MCF 10A (cell line): ENCODE measurements at regions not wholly inside any gene's neighbourhood (a gene's known extent, or its start where the extent isn't known, plus 50 kb on each side); places are given as distances from the start of the nearest gene placed in this dataset.
"Not testable (repeated sequence)": the region's sequence is repeated elsewhere in the genome, so short reads cannot be mapped to it uniquely, and the experiment has no call there.

Experiments
- BruUV-seq: library from RNA; stranded (reverse); fragments of 400-500 nt; replicated peaks from 2 replicates; lab custom pipeline; 2021; lab: Mats Ljungman, UMichigan
- CTCF ChIA-PET: fragments of 300-600 bp; sonication (Branson Sonifier 250); formaldehyde crosslinking; extraction: SDS; loops from one replicate; lab custom pipeline; 2021; ENCODE audit warnings: antibody characterized with exemption, inconsistent platforms; lab: Yijun Ruan, JAX
- POLR2A ChIA-PET: fragments of 300-600, 350-650 bp; sonication (Branson Sonifier 250); formaldehyde crosslinking; extraction: SDS; loops from one replicate; lab custom pipeline; 2020; ENCODE audit warnings: antibody characterized with exemption, inconsistent platforms; lab: Yijun Ruan, JAX
- DNase-seq: peaks from one replicate; pipeline ENCODE4 v3.0.0-alpha.2; 2018; ENCODE audit not compliant: unreplicated experiment
- H3K27ac Mint-ChIP-seq: one replicate; pipeline ENCODE4 v1.8.0; 2022; ENCODE audit warnings: mild to moderate bottlenecking, low read depth, mixed read lengths; ENCODE audit not compliant: unreplicated experiment
- H3K27me3 Mint-ChIP-seq: one replicate; pipeline ENCODE4 v1.8.0; 2022; ENCODE audit warnings: mixed read lengths; ENCODE audit not compliant: insufficient read depth, unreplicated experiment
- H3K36me3 Mint-ChIP-seq: one replicate; pipeline ENCODE4 v1.8.0; 2022; ENCODE audit warnings: mild to moderate bottlenecking, moderate library complexity, mixed read lengths; ENCODE audit not compliant: insufficient read depth, unreplicated experiment
- H3K4me1 Mint-ChIP-seq: one replicate; pipeline ENCODE4 v1.8.0; 2022; ENCODE audit warnings: mixed read lengths; ENCODE audit not compliant: insufficient read depth, unreplicated experiment
- H3K4me3 Mint-ChIP-seq: one replicate; pipeline ENCODE4 v1.8.0; 2022; ENCODE audit warnings: mild to moderate bottlenecking, moderate library complexity, mixed read lengths; ENCODE audit not compliant: unreplicated experiment
- H3K9me3 Mint-ChIP-seq: one replicate; pipeline ENCODE4 v1.8.0; 2022; ENCODE audit warnings: mixed read lengths; ENCODE audit not compliant: unreplicated experiment
- intact Hi-C: fragments of 100-400 bp; cut with micrococcal nuclease; formaldehyde crosslinking; loops from 2 replicates; pipeline ENCODE4 v1.14.1; 2022
- TF ChIP-seq, protein P1 (sequence below): fragments of 200-600 bp; IDR thresholded peaks from one replicate; pipeline ENCODE4 v1.8.0; 2022; ENCODE audit warnings: antibody characterized with exemption, mild to moderate bottlenecking; ENCODE audit not compliant: unreplicated experiment

DNA sequence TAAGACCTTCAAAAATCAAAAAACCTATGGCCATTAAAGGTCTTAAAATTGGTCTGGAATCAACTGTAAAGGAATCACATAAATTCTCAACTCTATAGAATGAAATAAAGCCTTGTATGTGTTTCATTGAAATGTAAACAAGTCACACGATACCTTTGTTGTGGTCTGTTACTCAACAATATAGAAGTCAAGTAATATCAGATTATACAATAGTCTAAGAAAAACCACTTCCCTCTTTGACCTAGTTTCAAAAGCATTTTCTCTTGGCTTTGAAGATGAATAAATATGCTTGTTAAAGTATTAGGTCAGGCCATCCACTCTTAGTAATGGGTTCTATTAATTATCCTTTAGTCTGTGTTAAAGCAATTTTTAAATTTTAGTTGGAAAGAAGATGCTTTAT, 79.8 kb upstream of the DIO2 start:
- TF ChIP-seq, protein P1, sequence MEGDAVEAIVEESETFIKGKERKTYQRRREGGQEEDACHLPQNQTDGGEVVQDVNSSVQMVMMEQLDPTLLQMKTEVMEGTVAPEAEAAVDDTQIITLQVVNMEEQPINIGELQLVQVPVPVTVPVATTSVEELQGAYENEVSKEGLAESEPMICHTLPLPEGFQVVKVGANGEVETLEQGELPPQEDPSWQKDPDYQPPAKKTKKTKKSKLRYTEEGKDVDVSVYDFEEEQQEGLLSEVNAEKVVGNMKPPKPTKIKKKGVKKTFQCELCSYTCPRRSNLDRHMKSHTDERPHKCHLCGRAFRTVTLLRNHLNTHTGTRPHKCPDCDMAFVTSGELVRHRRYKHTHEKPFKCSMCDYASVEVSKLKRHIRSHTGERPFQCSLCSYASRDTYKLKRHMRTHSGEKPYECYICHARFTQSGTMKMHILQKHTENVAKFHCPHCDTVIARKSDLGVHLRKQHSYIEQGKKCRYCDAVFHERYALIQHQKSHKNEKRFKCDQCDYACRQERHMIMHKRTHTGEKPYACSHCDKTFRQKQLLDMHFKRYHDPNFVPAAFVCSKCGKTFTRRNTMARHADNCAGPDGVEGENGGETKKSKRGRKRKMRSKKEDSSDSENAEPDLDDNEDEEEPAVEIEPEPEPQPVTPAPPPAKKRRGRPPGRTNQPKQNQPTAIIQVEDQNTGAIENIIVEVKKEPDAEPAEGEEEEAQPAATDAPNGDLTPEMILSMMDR: no peak
- Mint-ChIP-seq H3K27me3 (no peaks in the 10 kb centered on the region), H3K36me3 (no peaks in the 10 kb centered on the region), H3K27ac (no peak overlapping the region), H3K9me3 (no peaks in the 10 kb centered on the region), H3K4me3 (no peak overlapping the region), H3K4me1 (no peaks in the 10 kb centered on the region)
- no peak for DNase-seq
- ChIA-PET CTCF (no interaction called here), POLR2A (no interaction called here)
- intact Hi-C loops: no loop called here
- no TSS peak for BruUV-seq

DNA sequence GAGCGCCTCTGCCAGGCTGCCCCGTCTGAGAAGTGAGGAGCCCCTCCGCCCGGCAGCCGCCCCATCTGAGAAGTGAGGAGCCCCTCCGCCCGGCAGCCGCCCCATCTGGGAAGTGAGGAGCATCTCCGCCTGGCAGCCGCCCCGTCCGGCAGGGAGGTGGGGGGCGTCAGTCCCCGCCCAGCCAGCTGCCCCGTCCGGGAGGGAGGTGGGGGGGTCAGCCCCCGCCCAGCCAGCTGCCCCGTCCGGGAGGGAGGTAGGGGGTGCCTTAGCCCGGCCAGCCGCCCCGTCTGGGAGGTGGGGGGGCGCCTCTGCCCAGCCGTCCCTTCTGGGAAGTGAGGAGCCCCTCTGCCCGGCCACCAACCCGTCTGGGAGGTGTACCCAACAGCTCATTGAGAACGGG, 75.4 kb upstream of the DIO2 start:
- H3K27me3 Mint-ChIP-seq, CTCF ChIA-PET, DNase-seq, H3K4me3 Mint-ChIP-seq, H3K4me1 Mint-ChIP-seq, H3K36me3 Mint-ChIP-seq, H3K9me3 Mint-ChIP-seq, POLR2A ChIA-PET, BruUV-seq, H3K27ac Mint-ChIP-seq, intact Hi-C loops: not testable (repeated sequence)

DNA sequence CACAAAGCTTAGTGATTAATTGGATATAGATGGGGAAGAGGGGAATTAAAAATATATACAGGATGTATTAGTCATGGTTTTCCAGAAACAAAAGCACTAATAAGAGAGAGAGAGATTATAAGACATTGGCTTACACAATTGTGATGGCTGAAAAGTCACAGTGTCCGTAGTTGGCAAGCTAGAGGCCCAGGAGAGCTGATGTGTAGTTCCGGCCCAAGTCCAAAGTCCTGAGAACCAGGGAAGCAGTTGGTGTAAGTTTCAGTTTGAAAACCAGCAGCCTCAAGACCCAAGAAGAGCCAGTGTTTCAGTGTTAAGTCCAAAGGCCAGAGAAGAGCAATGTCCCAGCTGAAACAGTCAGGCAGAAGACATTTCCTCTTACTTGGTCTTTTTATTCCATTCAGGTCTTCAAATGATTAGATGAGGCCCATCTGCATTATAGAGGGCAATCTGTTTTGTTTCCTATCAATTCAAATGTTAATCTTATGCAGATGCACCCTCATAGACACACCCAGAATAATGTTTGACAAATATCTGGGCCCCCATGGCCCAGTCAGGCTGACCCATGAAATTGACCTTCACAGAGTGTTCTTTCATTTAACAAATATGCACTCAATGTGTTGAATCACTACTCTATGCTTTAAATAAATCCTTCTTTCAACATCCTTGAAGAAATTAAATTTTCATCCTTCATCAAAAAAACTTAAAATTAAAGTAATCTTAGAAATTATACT, 67.2 kb upstream of the DIO2 start:
- POLR2A ChIA-PET: no interaction called here
- H3K36me3 Mint-ChIP-seq: no peaks in the 10 kb centered on the region
- TF ChIP-seq, protein P1: no peak
- no TSS peak for BruUV-seq
- no peaks in the 10 kb centered on the region for H3K27me3 Mint-ChIP-seq
- CTCF ChIA-PET: no interaction called here
- H3K4me1 Mint-ChIP-seq: peaks cover 5% of the 10 kb centered on the region
- H3K9me3 Mint-ChIP-seq: no peaks in the 10 kb centered on the region
- DNase-seq: no peak
- no peak overlapping the region for H3K4me3 Mint-ChIP-seq
- no peak overlapping the region for H3K27ac Mint-ChIP-seq
- intact Hi-C loops: no loop called here

DNA sequence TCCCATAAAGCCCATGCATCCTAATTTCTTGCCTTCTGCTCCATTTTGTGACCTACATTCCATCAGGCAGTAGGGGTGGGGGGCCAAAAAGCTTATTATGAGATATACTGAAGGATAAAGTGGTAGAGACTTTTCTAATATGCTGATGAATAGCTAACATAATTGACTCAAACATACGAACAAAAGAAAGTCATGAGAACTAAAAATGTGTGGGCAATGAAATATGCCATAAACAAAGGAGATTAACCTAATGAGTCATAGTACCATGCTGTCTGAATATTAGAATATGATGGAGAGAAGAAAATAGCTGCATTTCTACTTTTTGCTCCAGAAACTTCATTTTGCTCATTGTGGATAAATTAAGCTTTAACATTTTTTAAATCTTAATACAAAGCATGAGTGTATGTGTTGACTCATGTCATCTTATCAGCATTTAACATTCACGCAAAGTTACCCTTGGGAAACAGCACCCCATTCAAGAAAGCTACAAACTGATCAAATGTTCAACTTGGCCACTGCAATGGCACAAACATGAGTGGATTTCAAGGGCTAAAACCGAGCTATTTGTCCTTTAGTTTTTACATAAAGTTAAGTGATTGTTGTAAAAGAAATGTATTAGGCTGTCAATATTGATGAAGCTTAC, 64.0 kb upstream of the DIO2 start:
- H3K4me3 Mint-ChIP-seq: no peak overlapping the region
- H3K4me1 Mint-ChIP-seq: peaks cover 5% of the 10 kb centered on the region
- ChIA-PET CTCF (interaction anchor here (0.5 to 0.8 kb wide), 2 partner anchors 46 to 679 kb away, joined by 3 read pairs; no protein-coding TSS in a partner anchor), POLR2A (no interaction called here)
- peak; percentile 18 for DNase-seq
- no peaks in the 10 kb centered on the region for H3K9me3 Mint-ChIP-seq
- intact Hi-C loops: no loop called here
- no TSS peak for BruUV-seq
- no peak overlapping the region for H3K27ac Mint-ChIP-seq
- TF ChIP-seq, protein P1: no peak
- H3K36me3 Mint-ChIP-seq: no peaks in the 10 kb centered on the region
- H3K27me3 Mint-ChIP-seq: no peaks in the 10 kb centered on the region

DNA sequence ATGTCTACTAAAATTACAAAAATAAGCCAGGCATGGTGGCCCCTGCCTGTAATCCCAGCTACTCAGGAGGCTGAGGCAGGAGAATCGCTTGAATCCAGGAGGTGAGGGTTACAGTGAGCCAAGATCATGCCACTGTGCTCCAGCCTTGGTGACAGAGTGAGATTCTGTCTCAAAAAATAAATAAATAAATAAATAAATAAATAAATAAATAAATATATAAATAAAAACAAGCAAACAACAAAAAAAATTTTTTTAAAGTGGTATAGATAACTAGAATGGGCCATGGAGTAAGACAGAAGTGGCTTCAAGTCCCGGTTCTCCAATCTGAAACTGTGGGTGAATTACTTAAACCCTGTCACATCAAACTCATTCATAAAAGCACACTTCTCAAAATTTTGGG, 63.0 kb upstream of the DIO2 start:
- intact Hi-C loops, H3K9me3 Mint-ChIP-seq, H3K27me3 Mint-ChIP-seq, H3K27ac Mint-ChIP-seq, H3K36me3 Mint-ChIP-seq, H3K4me1 Mint-ChIP-seq, POLR2A ChIA-PET, H3K4me3 Mint-ChIP-seq, DNase-seq, BruUV-seq: not testable (repeated sequence)
- CTCF ChIA-PET: interaction anchor here (0.6 kb wide), 1 partner anchor 21 kb away, joined by 3 read pairs; no protein-coding TSS in a partner anchor
